ENCODE measurements at regions not wholly inside any gene's neighbourhood (a gene's known extent, or its start where the extent isn't known, plus 50 kb on each side); places are given as distances from the start of the nearest gene placed in this dataset.

GRCh38 chr16:74216319-74216718 is 80.3 kb upstream of the PSMD7 start:
- Histone ChIP-seq H3K9ac (replicated peaks in 1 of 4; ENCODE audit: extremely low read depth in 1 of 4, low read depth in 3 of 4, low read length in 3 of 4) (no peak overlapping the region), H4K8ac (ENCODE audit: extremely low read depth, insufficient read depth, low read length) (no peak overlapping the region), H3K9me3 (ENCODE audit: insufficient read depth in 2 of 2, low read depth in 1 of 2, low read length in 1 of 2) (no peaks in the 10 kb centered on the region), H3K27me3 (replicated peaks in 1 of 4; ENCODE audit: control insufficient read depth in 3 of 4, extremely low read depth in 1 of 4, insufficient read depth in 3 of 4, low read length in 3 of 4) (no peaks in the 10 kb centered on the region), H2AK5ac (ENCODE audit: low read depth, low read length) (no peak overlapping the region), H3K27ac (ENCODE audit: low read depth, low read length) (no peak overlapping the region), H3K23me2 (ENCODE audit: low read depth, low read length) (no peaks in the 10 kb centered on the region), H2BK12ac (ENCODE audit: low read depth, low read length) (no peak overlapping the region), H2BK5ac (ENCODE audit: low read depth, low read length) (no peak overlapping the region), H4K20me1 (replicated peaks in 1 of 2; ENCODE audit: control insufficient read depth in 1 of 2, insufficient read depth in 2 of 2, low read length in 2 of 2) (no peaks in the 10 kb centered on the region), H3K18ac (ENCODE audit: extremely low read depth, low read length) (no peak overlapping the region), H3K4me1 (replicated peaks in 1 of 4; ENCODE audit: control insufficient read depth in 3 of 4, insufficient read depth in 4 of 4, low read length in 3 of 4) (no peaks in the 10 kb centered on the region), H3K14ac (ENCODE audit: insufficient read length) (no peak overlapping the region), H3K4me2 (ENCODE audit: insufficient read depth in 1 of 2, low read depth in 2 of 2, low read length in 2 of 2) (no peak overlapping the region), H3K4ac (replicated peaks; ENCODE audit: insufficient read length, low read depth, low read length) (no peak overlapping the region), H3K79me2 (ENCODE audit: control insufficient read depth in 1 of 2, insufficient read depth in 2 of 2, low read length in 2 of 2) (no peaks in the 10 kb centered on the region), H3K36me3 (ENCODE audit: control insufficient read depth in 2 of 4, insufficient read depth in 4 of 4, low read length in 3 of 4) (no peaks in the 10 kb centered on the region), H3K56ac (replicated peaks; ENCODE audit: insufficient read length, low read depth, low read length) (no peak overlapping the region), H4K91ac (replicated peaks; ENCODE audit: insufficient read length, low read length) (no peak overlapping the region), H2BK20ac (ENCODE audit: low read length) (no peak overlapping the region), H2AFZ (ENCODE audit: low read length) (no peak overlapping the region), H3K23ac (ENCODE audit: insufficient read length) (no peak overlapping the region), H2BK120ac (replicated peaks; ENCODE audit: low read depth, low read length) (no peak overlapping the region), H4K5ac (ENCODE audit: insufficient read length, low read depth, low read length) (no peak overlapping the region), H2BK15ac (ENCODE audit: low read length) (no peak overlapping the region), H3K79me1 (ENCODE audit: low read depth, low read length) (no peaks in the 10 kb centered on the region), H3K4me3 (ENCODE audit: extremely low read depth in 1 of 4, insufficient read depth in 2 of 4, low read depth in 3 of 4, low read length in 4 of 4) (no peak overlapping the region)
- 87% methylated on average over 4 of the region's 4 CpGs; no CpG with 5 or more reads in 1 of the 2 experiments for WGBS, 2 experiments (ENCODE audit: extremely low coverage in 1 of 2, insufficient coverage in 1 of 2, insufficient read length in 1 of 2, insufficient replicate concordance in 2 of 2, low coverage in 1 of 2, low lambda C conversion rate in 2 of 2, missing lambda C conversion rate in 1 of 2)
- POLR2A ChIA-PET (ENCODE audit: partially characterized antibody) = no interaction called here
- no peak for FAIRE-seq
- CTCF ChIA-PET (ENCODE audit: partially characterized antibody) = interaction anchor here (0.6 to 3.2 kb wide), 5 partner anchors 10 to 108 kb away, joined by 3 to 15 read pairs (median 3); no protein-coding TSS in a partner anchor
- no peak for DNase-seq (ENCODE audit: low read depth in 1 of 2, low spot score in 2 of 2)
- TF ChIP-seq TCF12 (IDR thresholded peaks at IDR 0.05; ENCODE audit: low read depth, low read length) (no peak), HDAC2 (IDR thresholded peaks at IDR 0.05; ENCODE audit: borderline replicate concordance in 1 of 2, low read depth in 2 of 2, low read length in 2 of 2) (no peak), RFX5 (IDR thresholded peaks at IDR 0.05; ENCODE audit: borderline replicate concordance, low read depth, low read length) (no peak), TAF1 (IDR thresholded peaks at IDR 0.05; ENCODE audit: low read depth, low read length) (no peak), ATF2 (IDR thresholded peaks at IDR 0.05; ENCODE audit: low read length) (no peak), KDM4A (IDR thresholded peaks at IDR 0.05; ENCODE audit: low read depth, low read length, severe bottlenecking) (no peak), MAFK (IDR thresholded peaks at IDR 0.05; ENCODE audit: low read depth, low read length) (no peak), NRF1 (IDR thresholded peaks at IDR 0.05; ENCODE audit: low read depth, low read length) (no peak), CTBP2 (IDR thresholded peaks at IDR 0.05; ENCODE audit: borderline replicate concordance, insufficient read depth, insufficient read length, low read length) (no peak), SIX5 (IDR thresholded peaks at IDR 0.05; ENCODE audit: low read depth, low read length) (no peak), KDM1A (IDR thresholded peaks at IDR 0.05; ENCODE audit: borderline replicate concordance, low read length) (no peak), GTF2F1 (IDR thresholded peaks at IDR 0.05; ENCODE audit: borderline replicate concordance, low read depth, low read length) (no peak), POU5F1 (IDR thresholded peaks at IDR 0.05; ENCODE audit: low read depth, low read length) (no peak), CHD2 (IDR thresholded peaks at IDR 0.05; ENCODE audit: low read length) (no peak)

All from H1 (cell line).